Smooth muscle cell (in vitro differentiated cells): ENCODE measurements at regions not wholly inside any gene's neighbourhood (a gene's known extent, or its start where the extent isn't known, plus 50 kb on each side); places are given as distances from the start of the nearest gene placed in this dataset.

Experiments used
- DNase-seq: peaks from one replicate; lab custom pipeline; 2025; ENCODE audit not compliant: unreplicated experiment; lab: John Stamatoyannopoulos, UW
- H2AFZ ChIP-seq: fragments of 200-600 bp; sonication (generic); 2 replicates; pipeline ENCODE4 v1.6.0; 2016; ENCODE audit warnings: antibody characterized with exemption, low read depth, mild to moderate bottlenecking
- H3F3A ChIP-seq: fragments of 200-600 bp; sonication (generic); 2 replicates; pipeline ENCODE4 v1.6.0; 2017; ENCODE audit warnings: antibody characterized with exemption, low read depth
- H3K27ac ChIP-seq: fragments of 200-600 bp; sonication (generic); 2 replicates; pipeline ENCODE4 v1.5.1; 2016; ENCODE audit warnings: low read depth, mild to moderate bottlenecking
- H3K27me3 ChIP-seq: fragments of 200-600 bp; sonication (generic); 2 replicates; pipeline ENCODE4 v1.6.1; 2016; ENCODE audit warnings: low read depth, mild to moderate bottlenecking
- H3K36me3 ChIP-seq: fragments of 200-600 bp; sonication (generic); 2 replicates; pipeline ENCODE4 v1.5.1; 2016; ENCODE audit warnings: low read depth
- H3K4me1 ChIP-seq: fragments of 200-600 bp; sonication (generic); 2 replicates; pipeline ENCODE4 v1.5.1; 2016; ENCODE audit warnings: low read depth
- H3K4me2 ChIP-seq: fragments of 200-600 bp; sonication (generic); 2 replicates; pipeline ENCODE4 v1.6.0; 2016; ENCODE audit warnings: mild to moderate bottlenecking
- H3K4me3 ChIP-seq: fragments of 200-600 bp; sonication (generic); 2 replicates; pipeline ENCODE4 v1.5.1; 2016; ENCODE audit warnings: mild to moderate bottlenecking
- H3K79me2 ChIP-seq: fragments of 200-600 bp; sonication (generic); 2 replicates; pipeline ENCODE4 v1.6.0; 2016; ENCODE audit warnings: low read depth, mild to moderate bottlenecking
- H3K9ac ChIP-seq: fragments of 200-600 bp; sonication (generic); 2 replicates; pipeline ENCODE4 v1.6.0; 2016; ENCODE audit warnings: low read depth
- H3K9me3 ChIP-seq: fragments of 200-600 bp; sonication (generic); replicated peaks from 2 replicates; pipeline ENCODE4 v1.5.1; 2016; ENCODE audit warnings: low read depth
- H4K20me1 ChIP-seq: fragments of 200-600 bp; sonication (generic); 2 replicates; pipeline ENCODE4 v1.6.0; 2016; ENCODE audit warnings: low read depth
- CTCF ChIP-seq: fragments of 200-600 bp; sonication (generic); IDR thresholded peaks from 2 replicates; pipeline ENCODE4 v1.5.1; 2017; ENCODE audit warnings: borderline replicate concordance, mild to moderate bottlenecking, antibody characterized with exemption; ENCODE audit not compliant: insufficient read depth, poor library complexity, severe bottlenecking
- WGBS: methylation state at CpG from one replicate; pipeline ENCODE4 v1.1.7; 2016; ENCODE audit warnings: low lambda C conversion rate; 5-methylcytosine and 5-hydroxymethylcytosine counted together

DNA sequence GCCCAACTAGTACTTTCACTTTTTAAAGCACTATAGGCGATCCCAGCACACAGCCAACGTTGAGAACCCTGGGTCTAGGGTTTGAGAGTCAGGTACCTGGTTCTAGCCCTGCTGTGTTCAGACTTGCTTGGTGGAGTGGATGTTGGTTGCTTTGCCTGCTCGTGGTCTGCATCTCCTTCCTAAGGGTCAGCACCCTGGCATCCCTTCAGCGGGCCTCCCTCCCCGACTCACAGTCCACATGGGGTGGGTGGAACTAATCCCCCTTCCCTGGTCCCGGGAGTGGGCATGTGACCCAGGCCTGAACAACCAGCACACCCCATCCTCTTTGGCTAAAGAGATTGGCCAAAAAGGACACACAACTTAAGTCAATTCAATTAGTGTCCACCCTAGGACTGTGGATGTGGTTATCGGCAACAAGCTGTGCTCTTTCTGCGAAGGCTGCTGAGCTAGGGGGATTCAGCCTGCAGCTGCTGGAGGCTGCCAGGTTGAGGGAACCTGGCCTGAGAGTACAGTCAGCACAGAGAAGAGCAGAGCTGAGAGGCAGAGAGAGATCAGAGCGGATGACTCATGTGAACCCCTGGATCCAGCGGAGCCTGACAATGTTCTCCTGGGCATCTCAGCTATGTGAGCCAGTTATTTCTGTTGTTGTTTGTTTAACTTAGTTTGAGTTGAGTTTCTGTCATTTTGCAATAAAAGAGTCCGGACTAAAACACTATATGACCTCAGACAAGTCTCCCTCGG, 138.9 kb downstream of the ACTL8 start:
- no peak overlapping the region for H3K4me2 ChIP-seq
- H3F3A ChIP-seq: no peaks in the 10 kb centered on the region
- no peak overlapping the region for H3K4me3 ChIP-seq
- H4K20me1 ChIP-seq: no peaks in the 10 kb centered on the region
- H3K9ac ChIP-seq: no peak overlapping the region
- H3K9me3 ChIP-seq: no peaks in the 10 kb centered on the region
- no peaks in the 10 kb centered on the region for H3K36me3 ChIP-seq
- no peak overlapping the region for H3K27ac ChIP-seq
- WGBS: 87% methylated on average over 12 of the region's 12 CpGs
- H3K27me3 ChIP-seq: peaks cover 50% of the 10 kb centered on the region
- DNase-seq: no peak
- TF ChIP-seq CTCF: no peak
- H2AFZ ChIP-seq: no peak overlapping the region
- no peaks in the 10 kb centered on the region for H3K79me2 ChIP-seq
- H3K4me1 ChIP-seq: no peaks in the 10 kb centered on the region

- 78% methylated on average over 4 of the region's 4 CpGs for WGBS
- no peak overlapping the region for H2AFZ ChIP-seq
- H3K27ac ChIP-seq: no peak overlapping the region
- H3K4me2 ChIP-seq: no peak overlapping the region
- no peaks in the 10 kb centered on the region for H3K79me2 ChIP-seq
- no peaks in the 10 kb centered on the region for H3K9me3 ChIP-seq
- no peaks in the 10 kb centered on the region for H3K4me1 ChIP-seq
- peaks cover 52% of the 10 kb centered on the region for H3K27me3 ChIP-seq
- no peak for DNase-seq
- no peak for TF ChIP-seq CTCF
- no peak overlapping the region for H3K9ac ChIP-seq
- H3K4me3 ChIP-seq: no peak overlapping the region
- H4K20me1 ChIP-seq: no peaks in the 10 kb centered on the region
- H3F3A ChIP-seq: no peaks in the 10 kb centered on the region
- H3K36me3 ChIP-seq: no peaks in the 10 kb centered on the region
Observed at GRCh38 chr1:17895401-17895800, 140.3 kb downstream of the ACTL8 start.

GRCh38 chr1:17895986-17896385, 140.9 kb downstream of the ACTL8 start:
- Histone ChIP-seq H4K20me1 (no peaks in the 10 kb centered on the region), H3K27ac (no peak overlapping the region), H2AFZ (no peak overlapping the region), H3F3A (no peaks in the 10 kb centered on the region), H3K4me1 (no peaks in the 10 kb centered on the region), H3K79me2 (no peaks in the 10 kb centered on the region), H3K36me3 (no peaks in the 10 kb centered on the region), H3K4me2 (no peak overlapping the region), H3K27me3 (peaks cover 48% of the 10 kb centered on the region), H3K4me3 (no peak overlapping the region), H3K9me3 (no peaks in the 10 kb centered on the region), H3K9ac (no peak overlapping the region)
- no peak for TF ChIP-seq CTCF
- WGBS: 89% methylated on average over 8 of the region's 8 CpGs
- DNase-seq: no peak

DNA sequence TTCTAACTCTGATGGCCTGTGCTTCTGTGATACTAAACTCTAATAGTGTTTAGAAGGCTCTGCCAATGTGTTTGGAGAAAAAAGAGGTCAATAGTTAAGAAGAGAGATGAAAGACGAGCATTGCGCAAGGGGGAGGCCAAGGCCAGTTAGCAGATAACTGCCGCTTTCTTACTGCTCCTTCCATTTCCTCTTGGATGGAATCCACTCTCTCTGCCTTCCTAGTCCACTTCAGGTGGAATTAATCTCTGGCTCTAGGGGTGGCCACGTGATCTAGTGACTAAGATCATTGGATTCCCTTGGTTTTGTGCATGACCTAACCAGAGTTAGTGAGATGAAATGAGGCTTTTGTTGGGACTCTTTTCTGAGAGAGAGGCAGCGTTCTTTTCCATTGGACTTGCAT, 148.3 kb downstream of the ACTL8 start:
- Histone ChIP-seq H3F3A (no peaks in the 10 kb centered on the region), H3K27me3 (peaks cover 43% of the 10 kb centered on the region), H3K27ac (no peak overlapping the region), H3K9ac (no peak overlapping the region), H3K4me3 (no peak overlapping the region), H3K4me2 (no peak overlapping the region), H3K79me2 (no peaks in the 10 kb centered on the region), H3K36me3 (no peaks in the 10 kb centered on the region), H3K9me3 (no peaks in the 10 kb centered on the region), H3K4me1 (no peaks in the 10 kb centered on the region), H4K20me1 (no peaks in the 10 kb centered on the region), H2AFZ (no peak overlapping the region)
- TF ChIP-seq CTCF: no peak
- DNase-seq: no peak
- WGBS: 77% methylated on average over 5 of the region's 5 CpGs
